GM21529 (cell line): ENCODE measurements at regions not wholly inside any gene's neighbourhood (a gene's known extent, or its start where the extent isn't known, plus 50 kb on each side); places are given as distances from the start of the nearest gene placed in this dataset.

ENCODE experiments used
- ATAC-seq: cut with Tn5 transposase; IDR thresholded peaks from one replicate; pipeline ENCODE4 v1.9.1; 2021; ENCODE audit not compliant: unreplicated experiment

GRCh38 chr2:220512419-220512818 is 885.0 kb downstream of the SLC4A3 start:
- ATAC-seq, result no peak

- no peak for ATAC-seq
Observed at GRCh38 chr2:220513573-220514288, 886.3 kb downstream of the SLC4A3 start.

- no peak for ATAC-seq
Observed at GRCh38 chr2:220521551-220521950, 894.1 kb downstream of the SLC4A3 start.

- ATAC-seq, result no peak
Observed at GRCh38 chr2:220528180-220528675, 900.8 kb downstream of the SLC4A3 start.

- no peak for ATAC-seq
Observed at GRCh38 chr2:220531216-220531615, 903.8 kb downstream of the SLC4A3 start.

- peak; percentile 78 for ATAC-seq
Observed at GRCh38 chr2:220533485-220533884, 906.1 kb downstream of the SLC4A3 start.

GRCh38 chr2:220539481-220539880 is 912.1 kb downstream of the SLC4A3 start:
- no peak for ATAC-seq

GRCh38 chr2:220544049-220544448 is 916.6 kb downstream of the SLC4A3 start:
- no peak for ATAC-seq

- no peak for ATAC-seq
Observed at GRCh38 chr2:220550995-220551700, 923.7 kb downstream of the SLC4A3 start.

- ATAC-seq, result no peak
Observed at GRCh38 chr2:220552790-220553535, 925.5 kb downstream of the SLC4A3 start.

GRCh38 chr2:220555961-220556630 is 928.7 kb downstream of the SLC4A3 start:
- ATAC-seq, result no peak

GRCh38 chr2:220556658-220557057 is 929.2 kb downstream of the SLC4A3 start:
- ATAC-seq, result no peak

GRCh38 chr2:220560192-220560591 is 932.8 kb downstream of the SLC4A3 start:
- ATAC-seq, result no peak

GRCh38 chr2:220562375-220563140 is 935.1 kb downstream of the SLC4A3 start:
- no peak for ATAC-seq

GRCh38 chr2:220568296-220568695 is 940.9 kb downstream of the SLC4A3 start:
- ATAC-seq, result no peak

GRCh38 chr2:220569112-220569897 is 941.9 kb downstream of the SLC4A3 start:
- ATAC-seq, result no peak

- ATAC-seq, result no peak
Observed at GRCh38 chr2:220572385-220572784, 945.0 kb downstream of the SLC4A3 start.

- no peak for ATAC-seq
Observed at GRCh38 chr2:220574038-220574437, 946.6 kb downstream of the SLC4A3 start.

- ATAC-seq, result no peak
Observed at GRCh38 chr2:220575963-220576362, 948.5 kb downstream of the SLC4A3 start.

GRCh38 chr2:220579452-220579851 is 952.0 kb downstream of the SLC4A3 start:
- no peak for ATAC-seq
